ENCODE measurements at regions not wholly inside any gene's neighbourhood (a gene's known extent, or its start where the extent isn't known, plus 50 kb on each side); places are given as distances from the start of the nearest gene placed in this dataset.
"Not testable (repeated sequence)": the region's sequence is repeated elsewhere in the genome, so short reads cannot be mapped to it uniquely, and the experiment has no call there.

- no peak for DNase-seq
Measured at GRCh38 chr6:131430531-131430930, 142.5 kb upstream of the ARG1 start.

- no peak for DNase-seq
Measured at GRCh38 chr6:131431718-131432117, 141.3 kb upstream of the ARG1 start.

GRCh38 chr6:131433927-131434326 is 139.1 kb upstream of the ARG1 start:
- no peak for DNase-seq

- no peak for DNase-seq
Measured at GRCh38 chr6:131436358-131436757, 136.7 kb upstream of the ARG1 start.

GRCh38 chr6:131443014-131443413 is 130.0 kb upstream of the ARG1 start:
- no peak for DNase-seq

GRCh38 chr6:131443514-131443913 is 129.5 kb upstream of the ARG1 start:
- no peak for DNase-seq

- DNase-seq: not testable (repeated sequence)
Measured at GRCh38 chr6:131445356-131445755, 127.7 kb upstream of the ARG1 start.

- no peak for DNase-seq
Measured at GRCh38 chr6:131450861-131451260, 122.2 kb upstream of the ARG1 start.

GRCh38 chr6:131451321-131452144 is 121.5 kb upstream of the ARG1 start:
- no peak for DNase-seq

- no peak for DNase-seq
Measured at GRCh38 chr6:131453803-131454202, 119.2 kb upstream of the ARG1 start.

GRCh38 chr6:131456565-131456964 is 116.5 kb upstream of the ARG1 start:
- no peak for DNase-seq

GRCh38 chr6:131459005-131459404 is 114.0 kb upstream of the ARG1 start:
- DNase-seq: no peak

- no peak for DNase-seq
Measured at GRCh38 chr6:131460614-131461000, 112.4 kb upstream of the ARG1 start.

- no peak for DNase-seq
Measured at GRCh38 chr6:131469130-131469529, 103.9 kb upstream of the ARG1 start.

GRCh38 chr6:131470534-131470933 is 102.5 kb upstream of the ARG1 start:
- no peak for DNase-seq

- DNase-seq: no peak
Measured at GRCh38 chr6:131471331-131471730, 101.7 kb upstream of the ARG1 start.

- DNase-seq: not testable (repeated sequence)
Measured at GRCh38 chr6:131473303-131473702, 99.7 kb upstream of the ARG1 start.

- DNase-seq: no peak
Measured at GRCh38 chr6:131476362-131476761, 96.7 kb upstream of the ARG1 start.

- DNase-seq: not testable (repeated sequence)
Measured at GRCh38 chr6:131478740-131479211, 94.2 kb upstream of the ARG1 start.

- DNase-seq: no peak
Measured at GRCh38 chr6:131486608-131487007, 86.4 kb upstream of the ARG1 start.

- no peak for DNase-seq
Measured at GRCh38 chr6:131488780-131489179, 84.2 kb upstream of the ARG1 start.

GRCh38 chr6:131490441-131490840 is 82.6 kb upstream of the ARG1 start:
- DNase-seq: no peak

GRCh38 chr6:131492932-131493573 is 80.0 kb upstream of the ARG1 start:
- DNase-seq: no peak

GRCh38 chr6:131504387-131504786 is 68.6 kb upstream of the ARG1 start:
- not testable (repeated sequence) for DNase-seq
